Mesendoderm (in vitro differentiated cells): ENCODE measurements at regions not wholly inside any gene's neighbourhood (a gene's known extent, or its start where the extent isn't known, plus 50 kb on each side); places are given as distances from the start of the nearest gene placed in this dataset.

ENCODE experiments used
- DNase-seq: peaks from one replicate; pipeline ENCODE4 v3.0.0; 2013
- H2AK5ac ChIP-seq: 2 replicates; pipeline ENCODE4 v1.6.1; 2013; ENCODE audit warnings: low read length, inconsistent platforms
- H2BK120ac ChIP-seq: 2 replicates; pipeline ENCODE4 v1.6.1; 2013; ENCODE audit warnings: low read depth, mild to moderate bottlenecking, low read length, moderate library complexity, mixed read lengths
- H2BK15ac ChIP-seq: replicated peaks from 2 replicates; pipeline ENCODE4 v1.6.1; 2013; ENCODE audit warnings: low read depth, mild to moderate bottlenecking, moderate library complexity
- H2BK5ac ChIP-seq: 2 replicates; pipeline ENCODE4 v1.6.1; 2013; ENCODE audit warnings: low read length, inconsistent platforms
- H3K18ac ChIP-seq: 2 replicates; pipeline ENCODE4 v1.6.1; 2013; ENCODE audit warnings: mild to moderate bottlenecking, low read length, mixed read lengths
- H3K23ac ChIP-seq: one replicate; pipeline ENCODE4 v1.6.1; 2013; ENCODE audit warnings: low read length
- H3K27ac ChIP-seq: 2 replicates; pipeline ENCODE4 v1.5.1; 2013; ENCODE audit warnings: low read depth, mild to moderate bottlenecking, inconsistent platforms, low read length, moderate library complexity
- H3K27me3 ChIP-seq: 2 replicates; pipeline ENCODE4 v1.6.1; 2013; ENCODE audit warnings: low read length, control low read depth, mild to moderate bottlenecking, inconsistent platforms; ENCODE audit not compliant: insufficient read depth, poor library complexity
- H3K36me3 ChIP-seq: 2 replicates; pipeline ENCODE4 v1.6.1; 2013; ENCODE audit warnings: low read length, inconsistent platforms; ENCODE audit not compliant: control insufficient read depth, insufficient read depth
- H3K4ac ChIP-seq: one replicate; pipeline ENCODE4 v1.6.1; 2013; ENCODE audit warnings: low read depth, mild to moderate bottlenecking, low read length, moderate library complexity
- H3K4me1 ChIP-seq: 2 replicates; pipeline ENCODE4 v1.6.1; 2013; ENCODE audit warnings: low read depth, low read length, inconsistent platforms; ENCODE audit not compliant: control insufficient read depth
- H3K4me2 ChIP-seq: 2 replicates; pipeline ENCODE4 v1.6.1; 2013; ENCODE audit warnings: low read length
- H3K4me3 ChIP-seq: 2 replicates; pipeline ENCODE4 v1.5.1; 2013; ENCODE audit warnings: mild to moderate bottlenecking, low read length
- H3K56ac ChIP-seq: one replicate; pipeline ENCODE4 v1.6.1; 2013; ENCODE audit warnings: low read length
- H3K79me1 ChIP-seq: 2 replicates; pipeline ENCODE4 v1.6.1; 2013; ENCODE audit warnings: low read length, inconsistent platforms
- H3K79me2 ChIP-seq: 2 replicates; pipeline ENCODE4 v1.6.1; 2013; ENCODE audit warnings: mild to moderate bottlenecking, low read length; ENCODE audit not compliant: control insufficient read depth, insufficient read depth
- H3K9ac ChIP-seq: 2 replicates; pipeline ENCODE4 v1.6.1; 2013; ENCODE audit warnings: low read length, inconsistent platforms
- H4K5ac ChIP-seq: one replicate; pipeline ENCODE4 v1.6.1; 2013; ENCODE audit warnings: low read length
- H4K8ac ChIP-seq: one replicate; pipeline ENCODE4 v1.6.1; 2013; ENCODE audit warnings: low read depth, mild to moderate bottlenecking, control low read depth, low read length, moderate library complexity
- WGBS: extraction: QIAGEN DNeasy Blood & Tissue Kit; methylation state at CpG from one replicate; pipeline ENCODE4 v1.1.7; 2013; ENCODE audit warnings: low lambda C conversion rate, missing lambda C conversion rate; ENCODE audit not compliant: insufficient coverage; ENCODE audit errors: extremely low coverage; 5-methylcytosine and 5-hydroxymethylcytosine counted together

DNA sequence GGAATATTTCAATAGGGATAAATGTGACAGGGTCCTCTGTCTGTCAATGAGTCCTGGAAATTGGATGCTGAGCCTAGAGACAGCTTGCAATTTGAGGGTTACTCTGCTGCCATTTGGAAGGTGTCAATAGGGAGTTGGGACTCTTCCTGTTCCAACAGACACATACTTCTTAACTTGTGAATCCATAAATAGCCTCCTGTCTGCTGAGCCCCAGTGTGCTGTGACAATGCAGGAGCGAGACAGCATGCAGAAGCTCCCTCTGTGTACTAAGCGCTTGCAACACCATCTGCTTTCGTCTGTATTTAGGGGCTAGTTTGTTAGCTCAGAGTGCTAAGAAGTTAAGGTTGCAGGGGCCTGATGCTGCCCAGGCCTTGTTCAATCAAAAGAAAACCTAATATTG lies 58.5 kb upstream of the GPR12 start:
- Histone ChIP-seq H4K8ac (no peak overlapping the region), H4K5ac (no peak overlapping the region), H3K79me2 (no peaks in the 10 kb centered on the region), H2AK5ac (no peak overlapping the region), H3K56ac (no peak overlapping the region), H3K4me1 (no peaks in the 10 kb centered on the region), H3K27me3 (no peaks in the 10 kb centered on the region), H3K18ac (no peak overlapping the region), H3K23ac (no peak overlapping the region), H3K36me3 (no peaks in the 10 kb centered on the region), H3K79me1 (no peaks in the 10 kb centered on the region), H2BK120ac (no peak overlapping the region), H3K4me2 (no peak overlapping the region), H3K4ac (no peak overlapping the region), H3K4me3 (no peak overlapping the region), H2BK15ac (no peak overlapping the region), H3K27ac (no peak overlapping the region), H2BK5ac (no peak overlapping the region), H3K9ac (no peak overlapping the region)
- whole genome bisulfite sequencing, result no CpG with 5 or more reads among the region's 3 CpGs
- no peak for DNase-seq

DNA sequence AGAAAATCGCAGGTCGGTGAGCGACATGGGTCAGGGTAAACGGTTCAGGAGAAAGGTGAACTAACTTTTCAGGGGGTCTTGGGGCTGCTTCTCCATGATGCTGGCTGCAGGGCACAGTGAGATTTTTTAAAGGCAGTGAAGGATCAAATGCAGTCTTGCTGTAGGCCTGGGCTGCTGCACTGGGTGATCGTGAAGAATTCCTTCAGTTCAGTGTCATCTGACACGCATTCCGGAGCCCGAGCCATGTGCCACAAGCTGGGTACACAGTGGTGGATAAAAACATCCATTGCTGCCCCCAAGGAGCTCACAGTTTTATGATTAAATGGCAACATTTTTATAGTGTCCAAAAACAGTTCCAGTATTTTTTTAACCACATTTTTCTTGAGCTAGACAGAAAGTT lies 56.3 kb upstream of the GPR12 start:
- Histone ChIP-seq H3K4me3 (no peak overlapping the region), H3K36me3 (no peaks in the 10 kb centered on the region), H3K23ac (no peak overlapping the region), H3K79me2 (no peaks in the 10 kb centered on the region), H3K79me1 (no peaks in the 10 kb centered on the region), H3K4me1 (no peaks in the 10 kb centered on the region), H3K9ac (no peak overlapping the region), H2BK5ac (no peak overlapping the region), H3K4ac (no peak overlapping the region), H2BK120ac (no peak overlapping the region), H3K56ac (no peak overlapping the region), H3K4me2 (no peak overlapping the region), H3K18ac (no peak overlapping the region), H2AK5ac (no peak overlapping the region), H3K27ac (no peak overlapping the region), H2BK15ac (no peak overlapping the region), H4K8ac (no peak overlapping the region), H4K5ac (no peak overlapping the region), H3K27me3 (no peaks in the 10 kb centered on the region)
- DNase-seq, result no peak
- WGBS, result no CpG with 5 or more reads among the region's 8 CpGs

DNA sequence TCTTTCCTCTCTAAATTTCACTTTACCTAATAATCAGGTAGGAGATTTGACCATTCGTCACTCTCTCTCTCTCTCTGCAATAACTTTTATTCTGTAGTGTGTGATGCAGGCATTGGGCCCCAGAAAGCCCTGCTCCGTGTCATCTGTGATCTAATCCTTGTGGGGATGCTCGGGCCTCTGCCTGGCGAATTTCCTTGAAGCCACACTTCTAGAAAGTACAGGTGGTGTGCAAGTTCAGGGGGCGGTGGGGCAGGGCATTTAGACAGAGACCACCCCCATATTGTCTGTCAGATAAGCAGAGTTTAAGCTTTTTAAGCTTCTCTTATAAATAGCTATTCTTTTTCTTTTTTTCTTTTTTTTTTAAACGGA lies 53.4 kb upstream of the GPR12 start:
- Histone ChIP-seq H3K4me3 (no peak overlapping the region), H3K27ac (no peak overlapping the region), H3K9ac (no peak overlapping the region), H3K56ac (no peak overlapping the region), H3K23ac (no peak overlapping the region), H2AK5ac (no peak overlapping the region), H3K79me1 (no peaks in the 10 kb centered on the region), H3K4me2 (no peak overlapping the region), H4K5ac (no peak overlapping the region), H3K27me3 (no peaks in the 10 kb centered on the region), H4K8ac (no peak overlapping the region), H2BK15ac (no peak overlapping the region), H2BK120ac (no peak overlapping the region), H3K79me2 (no peaks in the 10 kb centered on the region), H3K18ac (no peak overlapping the region), H2BK5ac (no peak overlapping the region), H3K4ac (no peak overlapping the region), H3K36me3 (no peaks in the 10 kb centered on the region), H3K4me1 (no peaks in the 10 kb centered on the region)
- no CpG with 5 or more reads among the region's 6 CpGs for WGBS
- no peak for DNase-seq

DNA sequence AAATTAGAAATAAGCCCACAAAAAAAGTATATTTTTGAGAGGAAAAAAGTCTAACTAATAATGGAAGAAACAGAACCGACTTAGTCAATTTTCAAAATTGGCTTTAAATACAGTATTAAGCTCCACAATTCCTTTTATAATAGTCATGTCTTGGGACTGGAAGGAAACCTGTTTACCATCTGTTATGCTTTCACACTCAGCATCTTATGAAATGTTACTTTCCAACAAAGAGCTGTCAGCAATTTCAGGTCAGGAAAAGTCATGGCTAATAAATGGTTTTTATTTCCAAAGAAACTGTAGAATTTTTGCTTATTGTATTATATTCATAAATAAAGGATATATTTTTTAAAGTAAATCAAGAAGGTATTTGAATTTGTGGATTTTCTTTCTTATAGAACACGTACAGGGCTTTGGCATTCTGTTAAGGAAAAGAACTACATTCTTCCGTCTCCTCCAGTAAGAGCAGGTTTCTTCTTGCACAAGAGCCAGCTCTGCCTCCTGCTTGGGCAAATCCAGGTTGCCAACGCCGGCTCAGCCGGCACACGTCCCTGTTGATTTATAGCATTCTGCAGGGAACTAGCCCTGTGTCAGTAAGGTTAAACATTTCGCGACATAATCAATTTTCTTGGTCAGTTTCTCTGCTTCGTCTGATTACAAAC lies 52.9 kb upstream of the GPR12 start:
- no peak overlapping the region for H3K4me2 ChIP-seq
- no peaks in the 10 kb centered on the region for H3K36me3 ChIP-seq
- no peak overlapping the region for H2BK120ac ChIP-seq
- WGBS, result no CpG with 5 or more reads among the region's 10 CpGs
- H2AK5ac ChIP-seq, result no peak overlapping the region
- H4K8ac ChIP-seq, result no peak overlapping the region
- H3K27ac ChIP-seq, result no peak overlapping the region
- no peak overlapping the region for H4K5ac ChIP-seq
- no peak overlapping the region for H3K18ac ChIP-seq
- no peaks in the 10 kb centered on the region for H3K79me2 ChIP-seq
- H3K9ac ChIP-seq, result no peak overlapping the region
- H3K23ac ChIP-seq, result no peak overlapping the region
- no peak overlapping the region for H3K4me3 ChIP-seq
- no peaks in the 10 kb centered on the region for H3K4me1 ChIP-seq
- no peak overlapping the region for H3K4ac ChIP-seq
- H2BK5ac ChIP-seq, result no peak overlapping the region
- no peaks in the 10 kb centered on the region for H3K27me3 ChIP-seq
- no peak overlapping the region for H2BK15ac ChIP-seq
- no peak overlapping the region for H3K56ac ChIP-seq
- no peaks in the 10 kb centered on the region for H3K79me1 ChIP-seq
- no peak for DNase-seq

GRCh38 chr13:26811581-26811980 lies 51.0 kb upstream of the GPR12 start:
- no peak for DNase-seq
- Histone ChIP-seq H2AK5ac (no peak overlapping the region), H3K4ac (no peak overlapping the region), H3K27ac (no peak overlapping the region), H3K9ac (no peak overlapping the region), H3K18ac (no peak overlapping the region), H3K56ac (no peak overlapping the region), H3K79me1 (no peaks in the 10 kb centered on the region), H3K4me3 (no peak overlapping the region), H2BK15ac (no peak overlapping the region), H2BK5ac (no peak overlapping the region), H4K5ac (no peak overlapping the region), H3K23ac (no peak overlapping the region), H2BK120ac (no peak overlapping the region), H4K8ac (no peak overlapping the region), H3K4me1 (no peaks in the 10 kb centered on the region), H3K27me3 (no peaks in the 10 kb centered on the region), H3K79me2 (no peaks in the 10 kb centered on the region), H3K4me2 (no peak overlapping the region), H3K36me3 (no peaks in the 10 kb centered on the region)
- no CpG with 5 or more reads among the region's 3 CpGs for WGBS
